H1 (cell line): ENCODE measurements at regions not wholly inside any gene's neighbourhood (a gene's known extent, or its start where the extent isn't known, plus 50 kb on each side); places are given as distances from the start of the nearest gene placed in this dataset.

ENCODE experiments used
- CTCF ChIA-PET: fragments of 300-600 bp; sonication (Branson Sonifier 250); formaldehyde crosslinking; loops from one replicate; lab custom pipeline; 2021; ENCODE audit not compliant: partially characterized antibody; lab: Charles Lee
- POLR2A ChIA-PET: fragments of 300-600 bp; sonication (Branson Sonifier 250); formaldehyde crosslinking; loops from one replicate; lab custom pipeline; 2021; ENCODE audit warnings: inconsistent platforms; ENCODE audit not compliant: partially characterized antibody; lab: Charles Lee
- DNase-seq, 2 experiments: peaks; one replicate each; pipeline versions ENCODE4 v3.0.0 to v3.0.0-alpha.2; 2010 to 2022; ENCODE audit warnings: low spot score in 2 of 2, low read depth in 1 of 2, mixed read lengths in 1 of 2
- FAIRE-seq: peaks from 2 replicates; lab custom pipeline; 2011; peaks lifted over from hg19 to GRCh38; lab: Jason Lieb, UNC
- H2AFZ ChIP-seq: 2 replicates; pipeline ENCODE4 v1.8.1; 2012; ENCODE audit warnings: low read length, inconsistent platforms
- H2AK5ac ChIP-seq: 2 replicates; pipeline ENCODE4 v1.6.1; 2013; ENCODE audit warnings: low read depth, low read length
- H2BK120ac ChIP-seq: replicated peaks from 2 replicates; pipeline ENCODE3; 2013; ENCODE audit warnings: low read depth, low read length, inconsistent platforms
- H2BK12ac ChIP-seq: 2 replicates; pipeline ENCODE4 v1.6.1; 2013; ENCODE audit warnings: low read depth, low read length
- H2BK15ac ChIP-seq: 2 replicates; pipeline ENCODE4 v1.6.1; 2013; ENCODE audit warnings: low read length
- H2BK20ac ChIP-seq: 2 replicates; pipeline ENCODE4 v1.6.1; 2013; ENCODE audit warnings: low read length
- H2BK5ac ChIP-seq: 2 replicates; pipeline ENCODE4 v1.6.1; 2013; ENCODE audit warnings: low read depth, low read length
- H3K14ac ChIP-seq: 2 replicates; pipeline ENCODE4 v1.6.1; 2013; ENCODE audit warnings: inconsistent platforms; ENCODE audit not compliant: insufficient read length
- H3K18ac ChIP-seq: 2 replicates; pipeline ENCODE4 v1.6.1; 2013; ENCODE audit warnings: low read length; ENCODE audit errors: extremely low read depth
- H3K23ac ChIP-seq: 2 replicates; pipeline ENCODE4 v1.6.1; 2013; ENCODE audit warnings: inconsistent platforms; ENCODE audit not compliant: insufficient read length
- H3K23me2 ChIP-seq: 2 replicates; pipeline ENCODE4 v1.6.1; 2013; ENCODE audit warnings: low read depth, low read length
- H3K27ac ChIP-seq: 2 replicates; pipeline ENCODE4 v1.6.1; 2011; ENCODE audit warnings: low read depth, low read length, inconsistent platforms
- H3K27me3 ChIP-seq, 4 experiments: replicated peaks in 1 of 4; 1 replicate in 1 of 4; 2 replicates in 3 of 4; pipeline versions ENCODE4 v1.6.1 to v1.8.1; 2011 to 2013; ENCODE audit warnings: low read length in 3 of 4, mild to moderate bottlenecking in 3 of 4, inconsistent platforms in 2 of 4, mixed read lengths in 2 of 4, moderate library complexity in 1 of 4; ENCODE audit not compliant: control insufficient read depth in 3 of 4, insufficient read depth in 3 of 4; ENCODE audit errors: extremely low read depth in 1 of 4
- H3K36me3 ChIP-seq, 4 experiments: 2 replicates each; pipeline versions ENCODE4 v1.6.1 to v1.8.1; 2011 to 2013; ENCODE audit warnings: mild to moderate bottlenecking in 4 of 4, low read length in 3 of 4, moderate library complexity in 2 of 4, control low read depth in 1 of 4, inconsistent platforms in 1 of 4; ENCODE audit not compliant: insufficient read depth in 4 of 4, control insufficient read depth in 2 of 4
- H3K4ac ChIP-seq: replicated peaks from 2 replicates; pipeline ENCODE3; 2013; ENCODE audit warnings: low read length, low read depth, mixed read lengths, inconsistent platforms; ENCODE audit not compliant: insufficient read length
- H3K4me1 ChIP-seq, 4 experiments: replicated peaks in 1 of 4; 1 replicate in 1 of 4; 2 replicates in 3 of 4; pipeline versions ENCODE4 v1.6.1 to v1.8.1; 2011 to 2013; ENCODE audit warnings: low read length in 3 of 4, inconsistent platforms in 2 of 4, mixed read lengths in 1 of 4; ENCODE audit not compliant: insufficient read depth in 4 of 4, control insufficient read depth in 3 of 4
- H3K4me2 ChIP-seq, 2 experiments: 2 replicates each; pipeline versions ENCODE4 v1.6.1 to v1.8.1; 2011 to 2013; ENCODE audit warnings: low read depth in 2 of 2, low read length in 2 of 2, control low read depth in 1 of 2, inconsistent platforms in 1 of 2, mild to moderate bottlenecking in 1 of 2; ENCODE audit not compliant: insufficient read depth in 1 of 2
- H3K4me3 ChIP-seq, 4 experiments: fragments of 200-600, 300-600 bp in 1 of 4; sonication (generic), shearing (Covaris generic), sonication (Bioruptor Twin) in 1 of 4; 2 replicates each; pipeline versions ENCODE4 v1.5.1 to v1.8.1; 2011 to 2016; ENCODE audit warnings: low read length in 4 of 4, low read depth in 3 of 4, control low read depth in 2 of 4, inconsistent platforms in 2 of 4, mild to moderate bottlenecking in 2 of 4, mixed read lengths in 1 of 4, moderate library complexity in 1 of 4; ENCODE audit not compliant: insufficient read depth in 2 of 4; ENCODE audit errors: extremely low read depth in 1 of 4
- H3K56ac ChIP-seq: replicated peaks from 2 replicates; pipeline ENCODE3; 2013; ENCODE audit warnings: low read depth, mild to moderate bottlenecking, mixed read lengths, low read length, inconsistent platforms; ENCODE audit not compliant: insufficient read length
- H3K79me1 ChIP-seq: 2 replicates; pipeline ENCODE4 v1.6.1; 2013; ENCODE audit warnings: low read depth, low read length, control low read depth
- H3K79me2 ChIP-seq, 2 experiments: 2 replicates each; pipeline versions ENCODE4 v1.6.1 to v1.8.1; 2012 to 2013; ENCODE audit warnings: low read length in 2 of 2, mild to moderate bottlenecking in 2 of 2, inconsistent platforms in 1 of 2; ENCODE audit not compliant: insufficient read depth in 2 of 2, control insufficient read depth in 1 of 2
- H3K9ac ChIP-seq, 4 experiments: replicated peaks in 1 of 4; 1 replicate in 1 of 4; 2 replicates in 3 of 4; pipeline versions ENCODE4 v1.6.1 to v1.8.1; 2011 to 2013; ENCODE audit warnings: low read depth in 3 of 4, low read length in 3 of 4, control low read depth in 2 of 4, mild to moderate bottlenecking in 2 of 4, moderate library complexity in 2 of 4, inconsistent platforms in 1 of 4; ENCODE audit errors: extremely low read depth in 1 of 4
- H3K9me3 ChIP-seq, 2 experiments: 2 replicates each; pipeline versions ENCODE4 v1.6.1 to v1.8.1; 2012 to 2013; ENCODE audit warnings: mild to moderate bottlenecking in 2 of 2, moderate library complexity in 2 of 2, control low read depth in 1 of 2, inconsistent platforms in 1 of 2, low read depth in 1 of 2, low read length in 1 of 2, mixed read lengths in 1 of 2; ENCODE audit not compliant: insufficient read depth in 2 of 2
- H4K20me1 ChIP-seq, 2 experiments: replicated peaks in 1 of 2; 2 replicates each; pipeline versions ENCODE3 to v1.8.1; 2011 to 2013; ENCODE audit warnings: inconsistent platforms in 2 of 2, low read length in 2 of 2, mild to moderate bottlenecking in 1 of 2; ENCODE audit not compliant: insufficient read depth in 2 of 2, control insufficient read depth in 1 of 2
- H4K5ac ChIP-seq: 2 replicates; pipeline ENCODE4 v1.6.1; 2013; ENCODE audit warnings: low read length, low read depth, mixed read lengths, inconsistent platforms; ENCODE audit not compliant: insufficient read length
- H4K8ac ChIP-seq: 2 replicates; pipeline ENCODE4 v1.8.0; 2013; ENCODE audit warnings: mild to moderate bottlenecking, moderate library complexity, low read length, inconsistent platforms; ENCODE audit not compliant: insufficient read depth; ENCODE audit errors: extremely low read depth
- H4K91ac ChIP-seq: replicated peaks from 2 replicates; pipeline ENCODE3; 2013; ENCODE audit warnings: low read length, mixed read lengths, inconsistent platforms; ENCODE audit not compliant: insufficient read length
- BRCA1 ChIP-seq: IDR thresholded peaks from 2 replicates; pipeline ENCODE4 v1.6.1; 2012; ENCODE audit warnings: low read depth, low read length, improper control_type of control experiment
- CEBPB ChIP-seq: IDR thresholded peaks from 2 replicates; pipeline ENCODE4 v1.6.1; 2012; ENCODE audit warnings: low read depth, low read length
- CHD2 ChIP-seq: IDR thresholded peaks from 2 replicates; pipeline ENCODE4 v1.6.1; 2012; ENCODE audit warnings: low read length, improper control_type of control experiment
- EZH2 ChIP-seq: fragments of 200-600 bp; sonication (generic); IDR thresholded peaks from 2 replicates; pipeline ENCODE4 v1.7.1; 2012; ENCODE audit warnings: low read depth, mild to moderate bottlenecking, moderate library complexity, low read length, inconsistent platforms; ENCODE audit not compliant: severe bottlenecking
- FOSL1 ChIP-seq: IDR thresholded peaks from 2 replicates; pipeline ENCODE4 v1.6.1; 2011; ENCODE audit warnings: mild to moderate bottlenecking, low read depth, low read length, moderate library complexity; ENCODE audit not compliant: insufficient read depth
- JUN ChIP-seq: IDR thresholded peaks from 2 replicates; pipeline ENCODE4 v1.6.1; 2011; ENCODE audit warnings: low read depth, mild to moderate bottlenecking, improper control_type of control experiment, low read length
- JUND ChIP-seq: IDR thresholded peaks from 2 replicates; pipeline ENCODE4 v1.6.1; 2011; ENCODE audit warnings: mild to moderate bottlenecking, improper control_type of control experiment, low read length
- NRF1 ChIP-seq: IDR thresholded peaks from 2 replicates; pipeline ENCODE4 v1.6.1; 2011; ENCODE audit warnings: mild to moderate bottlenecking, low read depth, low read length, improper control_type of control experiment
- TCF12 ChIP-seq: IDR thresholded peaks from 2 replicates; pipeline ENCODE4 v1.6.1; 2011; ENCODE audit warnings: low read depth, mild to moderate bottlenecking, low read length
- WGBS, 2 experiments: shearing (Covaris generic) in 1 of 2; methylation state at CpG; one replicate each; pipeline versions ENCODE4 v1.1.6 to v1.1.7; 2013 to 2015; ENCODE audit warnings: low lambda C conversion rate in 2 of 2, mixed read lengths in 2 of 2, inconsistent platforms in 1 of 2, low coverage in 1 of 2, missing lambda C conversion rate in 1 of 2; ENCODE audit not compliant: insufficient replicate concordance in 2 of 2, insufficient coverage in 1 of 2, insufficient read length in 1 of 2; ENCODE audit errors: extremely low coverage in 1 of 2, missing lambda C conversion rate in 1 of 2; 5-methylcytosine and 5-hydroxymethylcytosine counted together
- TF ChIP-seq, protein P1 (sequence below): IDR thresholded peaks from 2 replicates; pipeline ENCODE4 v1.6.1; 2012; ENCODE audit warnings: inconsistent platforms

GRCh38 chr20:57002066-57002570 is 264.3 kb downstream of the BMP7 start:
- TF ChIP-seq TCF12 (no peak), CHD2 (no peak), FOSL1 (no peak), NRF1 (no peak), CEBPB (no peak), JUND (no peak), EZH2 (no peak), JUN (no peak), BRCA1 (no peak)
- TF ChIP-seq, protein P1, sequence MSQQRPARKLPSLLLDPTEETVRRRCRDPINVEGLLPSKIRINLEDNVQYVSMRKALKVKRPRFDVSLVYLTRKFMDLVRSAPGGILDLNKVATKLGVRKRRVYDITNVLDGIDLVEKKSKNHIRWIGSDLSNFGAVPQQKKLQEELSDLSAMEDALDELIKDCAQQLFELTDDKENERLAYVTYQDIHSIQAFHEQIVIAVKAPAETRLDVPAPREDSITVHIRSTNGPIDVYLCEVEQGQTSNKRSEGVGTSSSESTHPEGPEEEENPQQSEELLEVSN = no peak
- Histone ChIP-seq H3K23me2 (0 out of 2 replicates have a peak, but pooled peaks cover 1% of the 10 kb centered on the region), H4K91ac (no peak overlapping the region), H3K36me3 (no peaks in the 10 kb centered on the region), H4K8ac (no peak overlapping the region), H3K23ac (no peak overlapping the region), H3K14ac (no peak overlapping the region), H2BK20ac (no peak overlapping the region), H3K27me3 (no peaks in the 10 kb centered on the region; a peak in 1 of 7 replicates), H2AK5ac (0 out of 2 replicates have a peak overlapping the region, but pooled peaks have one; percentile 24), H3K79me1 (no peaks in the 10 kb centered on the region), H3K27ac (no peak overlapping the region), H2BK120ac (no peak overlapping the region), H3K4me1 (peaks cover 0 to 8% (median 0%) of the 10 kb centered on the region in 4 experiments; a peak in 1 of 7 replicates), H3K18ac (no peak overlapping the region), H4K5ac (no peak overlapping the region), H3K4ac (no peak overlapping the region), H3K56ac (no peak overlapping the region), H3K9me3 (peaks cover 9 to 13% of the 10 kb centered on the region in 2 experiments), H3K79me2 (no peaks in the 10 kb centered on the region), H3K4me2 (no peak overlapping the region), H2BK5ac (no peak overlapping the region), H3K9ac (no peak overlapping the region), H3K4me3 (no peak overlapping the region), H2BK12ac (peak overlapping the region; percentile 17; the same call in 1 of the 2 replicates), H2BK15ac (0 out of 2 replicates have a peak overlapping the region, but pooled peaks have one; percentile 5), H2AFZ (no peak overlapping the region), H4K20me1 (no peaks in the 10 kb centered on the region)
- ChIA-PET CTCF (interaction anchor here (0.7 to 1.7 kb wide), 2 partner anchors 46 to 50 kb away, joined by 3 to 4 read pairs; no protein-coding TSS in a partner anchor), POLR2A (interaction anchor here (1.6 kb wide), 1 partner anchor 11 kb away, joined by 3 read pairs; no protein-coding TSS in a partner anchor)
- FAIRE-seq (no peak), DNase-seq (no peak)
- WGBS, 2 experiments = 82% methylated on average over 15 of the region's 15 CpGs; no CpG with 5 or more reads in 1 of the 2 experiments
